NCI-H748 treated with DMSO at 0.1 percent for 48 hours (cell line): ENCODE measurements at regions not wholly inside any gene's neighbourhood (a gene's known extent, or its start where the extent isn't known, plus 50 kb on each side); places are given as distances from the start of the nearest gene placed in this dataset.

Experiments
- DNase-seq: peaks from one replicate; lab custom pipeline; 2025; lab: John Stamatoyannopoulos, UW

DNA sequence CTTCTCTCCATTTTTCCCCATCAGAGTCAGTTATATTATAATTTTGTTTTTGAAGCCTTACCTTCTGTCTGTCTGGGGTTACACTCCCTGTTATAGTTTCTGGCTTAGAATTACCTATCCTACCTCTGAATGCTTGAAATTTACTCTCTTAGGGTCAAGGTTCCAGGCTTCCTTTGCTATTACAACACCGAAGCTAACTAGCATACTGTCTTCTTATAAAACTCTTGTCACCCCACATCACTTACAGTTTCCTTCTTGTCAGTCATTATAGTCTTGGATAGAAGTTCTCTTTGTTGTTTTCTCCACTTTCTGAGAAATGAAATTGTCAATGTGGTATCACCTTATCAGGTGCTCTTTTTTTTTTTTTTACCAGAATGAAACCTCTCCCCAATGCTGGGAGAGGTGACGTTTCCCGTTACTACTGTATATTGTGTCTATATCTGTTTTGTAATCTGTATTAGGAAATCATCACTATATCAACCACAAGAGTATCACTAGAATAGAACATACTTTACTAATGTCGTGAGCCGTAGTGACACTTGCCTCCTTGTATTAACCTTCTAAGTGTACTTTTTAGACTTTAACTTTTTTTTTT, 69.2 kb upstream of the PSMA6 start:
- no peak for DNase-seq

DNA sequence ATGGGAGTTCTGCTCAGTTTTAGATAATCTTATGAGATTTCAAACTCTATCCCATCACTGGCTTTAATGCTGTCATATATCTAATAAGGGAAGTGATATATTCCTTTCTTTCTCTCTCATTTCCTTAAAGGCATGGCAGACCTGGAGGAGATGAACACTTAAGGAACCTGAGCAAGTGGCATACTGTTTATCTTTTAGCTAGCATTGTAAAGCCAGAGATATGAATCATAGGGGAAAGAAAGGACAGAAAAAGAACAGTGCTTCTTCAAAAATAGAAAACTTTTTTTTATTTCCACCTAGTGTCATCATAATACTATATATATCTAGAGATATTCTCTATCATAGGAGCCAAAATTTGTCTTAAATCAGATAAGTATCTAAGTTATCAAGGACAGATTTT, 68.3 kb upstream of the PSMA6 start:
- DNase-seq = no peak

DNA sequence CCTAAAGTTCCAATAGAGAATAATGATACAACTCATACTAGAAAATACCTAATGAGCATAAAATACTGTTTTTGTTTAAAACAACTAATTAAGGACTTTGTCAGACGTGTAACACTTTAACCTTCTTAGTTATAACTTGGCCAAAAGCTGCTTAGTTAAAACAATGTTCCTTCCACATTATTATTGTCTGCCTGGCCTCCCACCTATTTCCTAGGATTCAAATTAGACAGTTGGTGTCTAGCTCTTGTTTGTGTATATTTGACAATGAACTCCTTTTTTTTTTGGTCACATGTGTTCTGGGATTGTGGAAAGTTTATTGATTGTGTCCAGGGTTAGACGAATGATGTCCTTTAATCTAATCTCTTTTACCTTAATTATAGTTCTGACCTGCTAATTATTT, 67.6 kb upstream of the PSMA6 start:
- DNase-seq = no peak

DNA sequence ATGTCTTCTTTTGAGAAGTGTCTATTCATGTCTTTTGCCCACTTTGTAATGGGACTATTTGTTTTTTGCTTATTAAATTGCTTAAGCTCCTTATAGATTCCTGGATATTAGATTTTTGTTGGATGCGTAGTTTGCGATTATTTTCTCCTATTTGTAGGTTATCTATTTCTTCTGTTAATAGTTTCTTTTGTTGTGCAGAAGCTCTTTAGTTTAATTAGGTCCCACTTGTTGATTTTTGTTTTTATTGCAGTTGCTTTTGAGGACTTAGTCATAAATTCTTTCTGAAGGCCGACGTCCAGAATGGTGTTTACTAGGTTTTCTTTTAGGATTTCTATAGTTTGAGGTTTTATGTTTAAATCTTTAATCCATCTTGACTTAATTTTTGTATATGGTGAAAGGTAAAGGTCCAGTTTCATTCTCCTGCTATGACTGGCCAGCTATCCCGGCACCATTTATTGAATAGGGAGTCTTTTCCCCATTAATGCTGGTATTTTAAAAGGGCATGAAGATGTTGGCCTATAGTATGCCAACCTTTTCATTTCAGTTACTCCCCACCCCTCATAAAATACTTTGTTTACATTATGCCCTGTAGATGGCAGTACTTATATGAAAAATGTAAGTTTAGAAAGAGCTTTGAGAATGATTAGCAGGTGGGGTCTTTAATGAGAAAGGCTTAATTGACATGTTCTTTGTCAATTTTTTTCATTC, 62.9 kb upstream of the PSMA6 start:
- DNase-seq = peak; percentile 59

DNA sequence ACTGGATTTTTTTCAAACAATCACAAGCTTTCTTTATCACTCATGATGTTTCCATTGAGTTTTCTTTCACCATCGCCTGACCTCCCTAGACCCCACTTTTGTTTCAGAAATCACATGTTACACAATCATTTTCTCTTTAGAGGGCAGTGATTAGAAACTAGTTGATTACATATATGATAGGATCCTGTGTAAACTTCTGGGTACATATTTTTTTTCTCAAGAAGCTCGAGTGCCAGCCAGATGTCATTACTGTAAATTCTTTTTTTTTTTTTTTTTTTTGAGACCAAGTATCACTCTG, 62.4 kb upstream of the PSMA6 start:
- peak; percentile 57 for DNase-seq

DNA sequence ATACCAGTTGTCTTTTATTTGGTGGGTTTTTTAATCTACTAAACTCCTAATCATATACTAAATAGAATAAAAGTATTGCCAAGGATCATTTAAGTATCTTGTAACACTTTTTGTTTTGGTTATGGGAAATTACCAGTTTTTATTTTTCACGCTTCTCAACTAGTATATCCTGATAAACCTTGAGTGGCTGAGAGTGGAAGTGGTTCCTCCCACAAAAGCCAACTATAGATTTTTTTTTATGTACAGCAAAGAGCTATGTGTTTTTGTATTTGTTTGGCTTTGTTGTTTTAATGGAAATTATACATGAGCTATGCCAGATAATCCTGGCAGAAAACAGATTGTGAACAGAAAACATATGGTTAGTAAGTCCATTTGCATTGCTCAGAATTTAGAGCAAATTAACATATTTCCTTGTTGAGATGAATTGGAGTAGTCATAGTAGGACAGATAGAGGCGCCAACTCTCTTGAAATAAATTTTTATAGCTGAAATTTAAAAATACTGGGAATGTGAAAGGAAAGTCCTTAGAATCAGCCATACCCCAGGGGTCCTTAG, 60.9 kb upstream of the PSMA6 start:
- no peak for DNase-seq

DNA sequence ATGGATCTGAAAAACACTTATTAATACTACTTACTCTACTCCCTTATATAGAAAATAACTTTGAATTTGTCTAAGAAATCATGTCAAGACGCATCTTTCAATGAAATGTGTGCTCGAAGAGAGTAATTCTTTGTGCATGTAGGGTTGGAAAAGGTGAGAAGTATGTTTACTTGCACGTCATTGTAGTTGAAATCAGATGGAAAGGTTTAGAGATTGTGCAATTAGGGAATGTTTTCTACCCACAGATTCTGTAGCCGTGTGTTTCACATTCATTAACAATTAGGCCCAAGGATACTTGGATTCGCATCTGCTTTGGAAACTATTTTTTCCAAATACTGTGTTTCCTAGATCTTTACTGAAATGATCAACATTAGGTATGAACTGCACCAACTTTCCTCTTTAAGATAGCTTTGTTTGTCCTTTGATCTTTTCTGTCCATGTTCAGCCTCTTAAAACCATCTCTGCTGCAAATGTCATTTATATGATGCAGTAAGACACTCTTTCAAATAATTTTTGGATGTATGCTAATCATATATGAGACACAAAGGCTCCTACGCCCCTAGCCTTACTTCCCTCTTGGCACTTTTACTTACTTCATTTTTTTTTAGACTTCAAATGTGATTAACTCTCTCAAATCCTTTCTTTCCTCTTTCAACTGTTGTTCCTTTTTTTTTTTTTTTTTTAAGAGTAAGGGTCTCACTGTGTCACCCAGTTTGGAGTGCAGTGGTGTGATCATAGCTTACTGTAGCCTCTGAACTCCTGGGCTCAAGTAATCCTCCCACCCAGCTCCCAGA, 58.0 kb upstream of the PSMA6 start:
- DNase-seq = no peak

DNA sequence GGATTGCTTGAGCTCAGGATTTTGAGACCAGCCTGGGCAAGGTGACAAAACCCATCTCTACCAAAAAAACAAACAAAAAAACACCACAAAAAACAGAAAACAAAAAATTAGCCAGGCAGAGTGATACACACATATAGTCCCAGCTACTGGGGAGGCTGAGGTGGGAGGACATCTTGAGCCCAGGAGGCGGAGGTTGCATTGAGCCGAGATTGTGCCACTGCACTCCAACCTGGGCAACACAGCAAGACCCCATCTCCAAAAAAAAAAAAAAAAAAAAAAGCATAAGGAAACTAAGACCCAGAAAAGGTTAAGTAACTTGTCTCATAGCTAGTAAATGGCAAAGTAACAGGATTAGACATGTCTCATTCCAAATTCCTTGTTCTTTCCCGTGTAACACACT, 56.3 kb upstream of the PSMA6 start:
- DNase-seq = no peak

DNA sequence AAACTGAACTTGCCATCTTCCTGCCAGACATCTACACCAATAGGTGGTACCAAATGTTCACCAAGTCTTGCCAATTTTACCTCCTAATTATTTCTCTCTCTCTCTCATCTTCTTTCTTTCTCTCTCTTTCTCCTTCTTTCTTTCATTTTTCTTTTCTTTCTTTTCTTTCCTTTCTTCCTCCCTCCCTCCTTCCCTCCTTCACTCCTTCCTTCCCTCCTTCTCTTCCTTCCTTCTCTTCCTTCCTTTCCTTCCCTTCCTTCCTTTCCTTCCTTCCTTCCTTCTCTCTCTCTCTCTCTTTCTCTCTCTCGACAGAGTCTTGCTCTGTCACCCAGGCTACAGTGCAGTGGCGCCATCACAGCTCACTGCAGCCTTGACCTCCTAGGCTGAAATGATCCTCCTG, 55.4 kb upstream of the PSMA6 start:
- no peak for DNase-seq

DNA sequence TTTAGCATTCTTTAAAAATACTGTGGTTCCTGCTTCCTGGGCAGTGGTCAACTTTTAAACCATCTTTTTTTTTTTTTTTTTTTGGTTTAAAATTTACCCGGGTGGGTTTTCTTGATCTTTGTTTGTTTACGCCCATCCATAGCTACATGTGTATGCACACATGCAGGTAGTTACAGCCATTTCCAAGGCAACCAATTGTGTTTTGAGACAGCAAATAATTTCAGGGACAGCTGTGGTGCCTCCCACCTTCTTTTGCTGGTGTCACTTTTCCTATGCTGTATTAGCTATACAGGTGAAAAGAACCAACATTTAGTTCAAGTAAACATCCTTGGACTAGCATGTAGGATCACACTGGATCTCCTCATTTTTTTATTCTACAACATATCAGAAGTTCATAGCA, 52.0 kb upstream of the PSMA6 start:
- DNase-seq = peak; percentile 61
